Mesendoderm (in vitro differentiated cells): ENCODE measurements at regions not wholly inside any gene's neighbourhood (a gene's known extent, or its start where the extent isn't known, plus 50 kb on each side); places are given as distances from the start of the nearest gene placed in this dataset.

Source experiments
- DNase-seq: peaks from one replicate; pipeline ENCODE4 v3.0.0; 2013
- H2AK5ac ChIP-seq: 2 replicates; pipeline ENCODE4 v1.6.1; 2013; ENCODE audit warnings: low read length, inconsistent platforms
- H2BK120ac ChIP-seq: 2 replicates; pipeline ENCODE4 v1.6.1; 2013; ENCODE audit warnings: low read depth, mild to moderate bottlenecking, low read length, moderate library complexity, mixed read lengths
- H2BK15ac ChIP-seq: replicated peaks from 2 replicates; pipeline ENCODE4 v1.6.1; 2013; ENCODE audit warnings: low read depth, mild to moderate bottlenecking, moderate library complexity
- H2BK5ac ChIP-seq: 2 replicates; pipeline ENCODE4 v1.6.1; 2013; ENCODE audit warnings: low read length, inconsistent platforms
- H3K18ac ChIP-seq: 2 replicates; pipeline ENCODE4 v1.6.1; 2013; ENCODE audit warnings: mild to moderate bottlenecking, low read length, mixed read lengths
- H3K23ac ChIP-seq: one replicate; pipeline ENCODE4 v1.6.1; 2013; ENCODE audit warnings: low read length
- H3K27ac ChIP-seq: 2 replicates; pipeline ENCODE4 v1.5.1; 2013; ENCODE audit warnings: low read depth, mild to moderate bottlenecking, inconsistent platforms, low read length, moderate library complexity
- H3K27me3 ChIP-seq: 2 replicates; pipeline ENCODE4 v1.6.1; 2013; ENCODE audit warnings: low read length, control low read depth, mild to moderate bottlenecking, inconsistent platforms; ENCODE audit not compliant: insufficient read depth, poor library complexity
- H3K36me3 ChIP-seq: 2 replicates; pipeline ENCODE4 v1.6.1; 2013; ENCODE audit warnings: low read length, inconsistent platforms; ENCODE audit not compliant: control insufficient read depth, insufficient read depth
- H3K4ac ChIP-seq: one replicate; pipeline ENCODE4 v1.6.1; 2013; ENCODE audit warnings: low read depth, mild to moderate bottlenecking, low read length, moderate library complexity
- H3K4me1 ChIP-seq: 2 replicates; pipeline ENCODE4 v1.6.1; 2013; ENCODE audit warnings: low read depth, low read length, inconsistent platforms; ENCODE audit not compliant: control insufficient read depth
- H3K4me2 ChIP-seq: 2 replicates; pipeline ENCODE4 v1.6.1; 2013; ENCODE audit warnings: low read length
- H3K4me3 ChIP-seq: 2 replicates; pipeline ENCODE4 v1.5.1; 2013; ENCODE audit warnings: mild to moderate bottlenecking, low read length
- H3K56ac ChIP-seq: one replicate; pipeline ENCODE4 v1.6.1; 2013; ENCODE audit warnings: low read length
- H3K79me1 ChIP-seq: 2 replicates; pipeline ENCODE4 v1.6.1; 2013; ENCODE audit warnings: low read length, inconsistent platforms
- H3K79me2 ChIP-seq: 2 replicates; pipeline ENCODE4 v1.6.1; 2013; ENCODE audit warnings: mild to moderate bottlenecking, low read length; ENCODE audit not compliant: control insufficient read depth, insufficient read depth
- H3K9ac ChIP-seq: 2 replicates; pipeline ENCODE4 v1.6.1; 2013; ENCODE audit warnings: low read length, inconsistent platforms
- H4K5ac ChIP-seq: one replicate; pipeline ENCODE4 v1.6.1; 2013; ENCODE audit warnings: low read length
- H4K8ac ChIP-seq: one replicate; pipeline ENCODE4 v1.6.1; 2013; ENCODE audit warnings: low read depth, mild to moderate bottlenecking, control low read depth, low read length, moderate library complexity
- WGBS: extraction: QIAGEN DNeasy Blood & Tissue Kit; methylation state at CpG from one replicate; pipeline ENCODE4 v1.1.7; 2013; ENCODE audit warnings: low lambda C conversion rate, missing lambda C conversion rate; ENCODE audit not compliant: insufficient coverage; ENCODE audit errors: extremely low coverage; 5-methylcytosine and 5-hydroxymethylcytosine counted together

DNA sequence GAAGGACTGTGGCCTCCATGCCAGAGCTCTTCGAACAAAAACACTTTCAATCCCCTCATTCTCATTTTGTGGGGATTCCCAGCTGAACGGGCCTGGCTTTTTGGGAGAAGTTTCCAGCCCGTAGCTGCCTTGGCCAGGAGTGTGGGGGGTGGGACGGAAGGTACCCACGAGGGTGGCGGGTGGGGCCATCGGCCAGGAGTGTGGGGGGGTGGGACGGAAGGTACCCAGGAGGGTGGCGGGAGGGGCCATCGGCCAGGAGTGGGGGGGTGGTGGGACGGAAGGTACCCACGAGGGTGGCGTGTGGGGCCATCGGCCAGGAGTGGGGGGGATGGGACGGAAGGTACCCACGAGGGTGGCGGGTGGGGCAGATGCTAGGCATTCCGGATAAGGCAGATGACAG, 71.7 kb upstream of the ZBTB18 start:
- H3K79me2 ChIP-seq: no peaks in the 10 kb centered on the region
- H2BK120ac ChIP-seq: no peak overlapping the region
- no peak overlapping the region for H3K9ac ChIP-seq
- DNase-seq: no peak
- H3K4me1 ChIP-seq: no peaks in the 10 kb centered on the region
- no peak overlapping the region for H3K4me3 ChIP-seq
- no peak overlapping the region for H2BK15ac ChIP-seq
- no CpG with 5 or more reads among the region's 18 CpGs for WGBS
- H4K8ac ChIP-seq: no peak overlapping the region
- H3K56ac ChIP-seq: no peak overlapping the region
- H4K5ac ChIP-seq: no peak overlapping the region
- H3K4me2 ChIP-seq: no peak overlapping the region
- no peaks in the 10 kb centered on the region for H3K27me3 ChIP-seq
- no peak overlapping the region for H3K4ac ChIP-seq
- no peak overlapping the region for H2BK5ac ChIP-seq
- H3K36me3 ChIP-seq: no peaks in the 10 kb centered on the region
- H3K18ac ChIP-seq: no peak overlapping the region
- H3K79me1 ChIP-seq: no peaks in the 10 kb centered on the region
- no peak overlapping the region for H3K27ac ChIP-seq
- no peak overlapping the region for H2AK5ac ChIP-seq
- H3K23ac ChIP-seq: no peak overlapping the region

DNA sequence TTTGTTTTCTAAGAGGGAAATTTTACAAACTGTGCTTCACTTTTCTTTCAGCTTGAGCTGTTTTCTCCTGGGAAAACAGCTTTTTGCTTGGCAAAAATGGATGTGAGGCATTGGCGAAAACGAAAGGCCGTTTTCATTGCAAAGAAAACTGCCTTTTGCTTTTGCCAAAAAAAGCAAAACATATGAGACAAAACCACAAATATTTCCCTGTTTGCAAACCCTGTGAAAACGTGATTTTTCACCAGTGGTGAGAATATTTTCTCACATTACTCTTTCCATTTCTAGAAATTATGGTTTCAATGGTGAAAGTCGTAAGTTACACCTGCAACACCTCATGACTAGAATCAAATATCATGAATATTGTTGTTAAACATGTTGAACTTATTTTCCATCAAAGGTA, 74.0 kb upstream of the ZBTB18 start:
- H3K27me3 ChIP-seq: no peaks in the 10 kb centered on the region
- no peaks in the 10 kb centered on the region for H3K4me1 ChIP-seq
- no peak overlapping the region for H2AK5ac ChIP-seq
- H3K36me3 ChIP-seq: no peaks in the 10 kb centered on the region
- H3K18ac ChIP-seq: no peak overlapping the region
- no peak overlapping the region for H3K4ac ChIP-seq
- H3K23ac ChIP-seq: no peak overlapping the region
- no peak overlapping the region for H3K4me3 ChIP-seq
- no peak overlapping the region for H3K4me2 ChIP-seq
- no peak overlapping the region for H4K5ac ChIP-seq
- no peak overlapping the region for H2BK120ac ChIP-seq
- H2BK5ac ChIP-seq: no peak overlapping the region
- no peaks in the 10 kb centered on the region for H3K79me2 ChIP-seq
- no peak overlapping the region for H3K27ac ChIP-seq
- H4K8ac ChIP-seq: no peak overlapping the region
- no peak for DNase-seq
- no peak overlapping the region for H2BK15ac ChIP-seq
- no CpG with 5 or more reads among the region's 5 CpGs for WGBS
- H3K56ac ChIP-seq: no peak overlapping the region
- no peaks in the 10 kb centered on the region for H3K79me1 ChIP-seq
- no peak overlapping the region for H3K9ac ChIP-seq

DNA sequence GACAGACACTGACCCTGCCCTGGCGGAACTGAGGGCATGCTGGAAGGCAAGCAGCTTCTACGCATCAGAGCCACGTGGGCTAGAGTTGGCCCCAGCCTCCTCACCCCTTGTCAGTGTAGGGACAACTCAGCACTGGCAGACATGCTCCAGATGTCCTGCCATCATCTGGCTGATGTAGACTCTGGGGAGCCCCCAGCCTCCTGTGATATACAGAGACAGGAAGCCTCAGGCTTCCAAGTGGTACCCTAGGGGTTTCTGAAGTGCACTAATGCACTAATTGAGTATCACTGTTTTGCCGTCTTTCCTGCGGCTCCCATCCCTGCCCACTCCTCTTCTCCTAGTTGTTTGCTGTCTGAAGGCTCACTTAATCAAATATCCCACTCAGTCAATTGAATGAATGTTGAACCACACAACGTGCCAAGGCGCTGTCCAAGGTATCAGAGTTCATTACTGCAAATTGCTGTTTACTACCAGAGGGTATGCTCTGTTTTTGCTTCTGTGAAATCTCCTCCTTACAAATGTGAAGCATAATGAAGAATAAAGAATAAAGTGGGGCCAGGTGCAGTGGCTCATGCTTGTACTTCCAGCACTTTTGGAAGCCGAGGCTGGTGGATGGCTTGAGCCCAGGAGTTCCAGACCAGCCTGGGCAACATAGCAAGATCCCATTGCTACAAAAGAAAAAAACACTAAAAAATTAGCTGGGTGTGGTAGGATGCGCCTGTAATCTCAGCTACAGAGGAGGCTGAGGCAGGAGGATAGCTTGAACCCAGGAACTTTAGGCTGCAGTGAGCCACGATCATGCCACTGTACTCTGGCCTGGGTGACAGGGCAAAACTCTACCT, 76.4 kb upstream of the ZBTB18 start:
- WGBS: no CpG with 5 or more reads among the region's 10 CpGs
- Histone ChIP-seq H3K36me3 (no peaks in the 10 kb centered on the region), H3K4me3 (no peak overlapping the region), H2AK5ac (no peak overlapping the region), H4K5ac (no peak overlapping the region), H3K79me1 (no peaks in the 10 kb centered on the region), H3K4me2 (no peak overlapping the region), H3K27me3 (no peaks in the 10 kb centered on the region), H3K23ac (no peak overlapping the region), H3K79me2 (no peaks in the 10 kb centered on the region), H4K8ac (no peak overlapping the region), H3K27ac (no peak overlapping the region), H3K56ac (no peak overlapping the region), H3K4ac (no peak overlapping the region), H2BK120ac (no peak overlapping the region), H2BK5ac (no peak overlapping the region), H2BK15ac (no peak overlapping the region), H3K18ac (no peak overlapping the region), H3K4me1 (no peaks in the 10 kb centered on the region), H3K9ac (no peak overlapping the region)
- DNase-seq: peak; percentile 31

DNA sequence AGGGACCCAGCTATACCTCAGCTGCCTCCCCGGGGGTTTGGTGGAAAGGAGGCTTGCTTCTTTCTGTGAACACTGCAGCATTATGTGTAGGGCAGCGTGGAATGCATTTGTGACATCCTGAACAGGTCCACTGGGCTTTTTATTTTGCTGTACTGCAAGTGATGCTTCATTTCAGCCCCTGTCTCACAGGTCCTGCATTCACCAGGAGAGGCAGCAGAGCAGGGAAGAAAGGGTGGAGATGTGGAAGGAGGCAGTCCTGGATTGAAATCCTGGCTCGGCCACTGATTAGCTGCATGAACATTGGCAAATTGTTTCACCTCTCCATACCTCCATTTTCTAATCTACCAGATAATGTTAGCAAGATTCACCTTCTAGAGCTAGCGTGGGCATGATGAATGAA, 77.9 kb upstream of the ZBTB18 start:
- H2BK120ac ChIP-seq: no peak overlapping the region
- no peak overlapping the region for H3K4ac ChIP-seq
- no peak overlapping the region for H4K8ac ChIP-seq
- no peak overlapping the region for H3K4me3 ChIP-seq
- H2BK5ac ChIP-seq: no peak overlapping the region
- H3K4me1 ChIP-seq: no peaks in the 10 kb centered on the region
- H3K79me2 ChIP-seq: no peaks in the 10 kb centered on the region
- H3K23ac ChIP-seq: no peak overlapping the region
- no peak overlapping the region for H3K27ac ChIP-seq
- H3K4me2 ChIP-seq: no peak overlapping the region
- no peak overlapping the region for H3K56ac ChIP-seq
- no CpG with 5 or more reads among the region's 4 CpGs for WGBS
- H3K27me3 ChIP-seq: no peaks in the 10 kb centered on the region
- no peak overlapping the region for H3K9ac ChIP-seq
- no peak overlapping the region for H2AK5ac ChIP-seq
- H4K5ac ChIP-seq: no peak overlapping the region
- no peak overlapping the region for H3K18ac ChIP-seq
- no peaks in the 10 kb centered on the region for H3K79me1 ChIP-seq
- no peaks in the 10 kb centered on the region for H3K36me3 ChIP-seq
- DNase-seq: no peak
- H2BK15ac ChIP-seq: no peak overlapping the region

DNA sequence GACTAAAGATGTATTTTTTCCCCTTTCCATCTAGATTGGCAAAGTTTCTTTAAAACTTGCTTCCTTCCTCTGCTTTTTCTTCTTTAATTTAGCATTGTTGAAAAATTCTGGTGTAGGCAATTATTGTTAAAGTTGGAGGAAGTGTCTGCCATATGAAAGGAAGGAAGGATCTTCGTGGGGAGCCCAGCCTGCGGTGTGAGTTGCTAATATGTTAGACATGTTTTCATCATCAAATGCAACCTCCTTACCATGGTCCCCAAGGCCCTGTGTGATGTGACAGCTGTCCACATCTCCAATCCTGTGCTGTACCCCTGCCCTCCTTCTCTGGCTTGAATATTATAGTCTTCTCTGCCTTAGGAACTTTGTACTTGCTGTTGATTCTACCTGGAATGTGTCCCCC, 81.0 kb upstream of the ZBTB18 start:
- no peak overlapping the region for H3K9ac ChIP-seq
- no peak overlapping the region for H4K8ac ChIP-seq
- no peak overlapping the region for H3K4ac ChIP-seq
- H3K27me3 ChIP-seq: no peaks in the 10 kb centered on the region
- H3K4me3 ChIP-seq: no peak overlapping the region
- no peak overlapping the region for H2BK5ac ChIP-seq
- WGBS: no CpG with 5 or more reads among the region's 2 CpGs
- H3K56ac ChIP-seq: no peak overlapping the region
- H3K36me3 ChIP-seq: no peaks in the 10 kb centered on the region
- H2AK5ac ChIP-seq: no peak overlapping the region
- H3K18ac ChIP-seq: no peak overlapping the region
- no peaks in the 10 kb centered on the region for H3K4me1 ChIP-seq
- no peak overlapping the region for H3K27ac ChIP-seq
- no peak overlapping the region for H4K5ac ChIP-seq
- no peak for DNase-seq
- no peak overlapping the region for H3K23ac ChIP-seq
- H2BK120ac ChIP-seq: no peak overlapping the region
- no peak overlapping the region for H3K4me2 ChIP-seq
- H3K79me1 ChIP-seq: no peaks in the 10 kb centered on the region
- no peaks in the 10 kb centered on the region for H3K79me2 ChIP-seq
- no peak overlapping the region for H2BK15ac ChIP-seq

DNA sequence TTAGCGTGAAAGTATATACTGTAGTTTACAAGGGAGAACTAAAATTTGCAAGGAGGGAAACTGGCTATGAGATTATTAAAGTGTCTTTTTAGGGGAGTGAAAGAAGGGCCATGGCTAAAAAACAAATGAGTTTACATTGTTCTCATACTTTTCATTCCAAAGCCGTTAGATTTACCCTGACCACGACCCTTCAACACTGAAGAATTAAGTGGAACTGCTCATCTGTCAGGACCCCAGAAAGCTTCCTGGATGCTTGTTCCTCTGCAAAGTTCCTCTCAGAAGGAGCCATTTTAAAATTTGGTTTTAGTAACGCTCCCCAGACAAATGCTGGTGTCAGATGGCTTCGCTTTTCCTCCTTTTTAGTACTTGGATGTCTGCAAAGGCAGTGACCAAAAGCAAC, 82.7 kb upstream of the ZBTB18 start:
- Histone ChIP-seq H3K4me2 (no peak overlapping the region), H4K8ac (no peak overlapping the region), H3K36me3 (no peaks in the 10 kb centered on the region), H3K56ac (no peak overlapping the region), H3K27ac (no peak overlapping the region), H2BK5ac (no peak overlapping the region), H3K79me2 (no peaks in the 10 kb centered on the region), H3K4me1 (no peaks in the 10 kb centered on the region), H3K23ac (no peak overlapping the region), H3K18ac (no peak overlapping the region), H3K4ac (no peak overlapping the region), H2BK15ac (no peak overlapping the region), H3K9ac (no peak overlapping the region), H3K79me1 (no peaks in the 10 kb centered on the region), H4K5ac (no peak overlapping the region), H2AK5ac (no peak overlapping the region), H3K27me3 (no peaks in the 10 kb centered on the region), H3K4me3 (no peak overlapping the region), H2BK120ac (no peak overlapping the region)
- peak; percentile 53 for DNase-seq
- WGBS: no CpG with 5 or more reads among the region's 5 CpGs
